ENCODE measurements at regions not wholly inside any gene's neighbourhood (a gene's known extent, or its start where the extent isn't known, plus 50 kb on each side); places are given as distances from the start of the nearest gene placed in this dataset.

GRCh38 chr2:121064186-121064585 is 220.8 kb downstream of the TFCP2L1 start:
- TF ChIP-seq, protein P1, sequence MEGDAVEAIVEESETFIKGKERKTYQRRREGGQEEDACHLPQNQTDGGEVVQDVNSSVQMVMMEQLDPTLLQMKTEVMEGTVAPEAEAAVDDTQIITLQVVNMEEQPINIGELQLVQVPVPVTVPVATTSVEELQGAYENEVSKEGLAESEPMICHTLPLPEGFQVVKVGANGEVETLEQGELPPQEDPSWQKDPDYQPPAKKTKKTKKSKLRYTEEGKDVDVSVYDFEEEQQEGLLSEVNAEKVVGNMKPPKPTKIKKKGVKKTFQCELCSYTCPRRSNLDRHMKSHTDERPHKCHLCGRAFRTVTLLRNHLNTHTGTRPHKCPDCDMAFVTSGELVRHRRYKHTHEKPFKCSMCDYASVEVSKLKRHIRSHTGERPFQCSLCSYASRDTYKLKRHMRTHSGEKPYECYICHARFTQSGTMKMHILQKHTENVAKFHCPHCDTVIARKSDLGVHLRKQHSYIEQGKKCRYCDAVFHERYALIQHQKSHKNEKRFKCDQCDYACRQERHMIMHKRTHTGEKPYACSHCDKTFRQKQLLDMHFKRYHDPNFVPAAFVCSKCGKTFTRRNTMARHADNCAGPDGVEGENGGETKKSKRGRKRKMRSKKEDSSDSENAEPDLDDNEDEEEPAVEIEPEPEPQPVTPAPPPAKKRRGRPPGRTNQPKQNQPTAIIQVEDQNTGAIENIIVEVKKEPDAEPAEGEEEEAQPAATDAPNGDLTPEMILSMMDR (IDR thresholded peaks at IDR 0.05): no peak
- no peak for TF ChIP-seq POLR2A (IDR thresholded peaks at IDR 0.05)
